Right ventricle myocardium inferior (tissue), 1 donor: ENCODE measurements at regions not wholly inside any gene's neighbourhood (a gene's known extent, or its start where the extent isn't known, plus 50 kb on each side); places are given as distances from the start of the nearest gene placed in this dataset.
"Not testable (repeated sequence)": the region's sequence is repeated elsewhere in the genome, so short reads cannot be mapped to it uniquely, and the experiment has no call there.

Source experiments
- ATAC-seq: fragments of 200-7000 bp; cut with Tn5 transposase; one replicate; pipeline ENCODE4 v1.9.1; 2020; ENCODE audit warnings: mild to moderate bottlenecking, moderate library complexity
- DNase-seq: peaks from one replicate; pipeline ENCODE4 v3.0.0; 2021; ENCODE audit errors: missing footprints
- intact Hi-C: fragments of 100-400 bp; cut with DNase I; formaldehyde crosslinking; loops from one replicate; pipeline ENCODE4 v1.11.0; 2022
- donor health status: DM: no; HTN: yes; CAD: no; lungs with severe emphysema.

DNA sequence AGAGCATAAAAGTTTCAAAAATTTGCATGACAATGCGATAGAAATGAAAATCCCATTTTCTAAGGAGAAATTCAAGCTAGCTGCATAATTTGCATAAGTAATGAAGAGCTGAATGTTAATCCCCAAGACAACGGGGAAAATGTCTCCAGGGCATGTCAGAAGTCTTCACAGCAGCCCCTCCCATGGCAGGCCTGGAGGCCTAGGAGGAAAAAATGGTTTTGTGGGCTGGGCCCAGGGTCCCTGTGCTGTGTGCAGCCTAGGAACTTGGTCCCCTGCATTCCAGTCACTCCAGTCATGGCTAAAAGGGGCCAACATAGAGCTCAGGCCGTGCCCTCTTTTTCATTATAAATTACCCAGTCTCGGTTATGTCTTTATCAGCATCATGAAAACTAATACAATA lies 494.1 kb upstream of the NR5A2 start:
- intact Hi-C loops, ATAC-seq, DNase-seq: not testable (repeated sequence)

DNA sequence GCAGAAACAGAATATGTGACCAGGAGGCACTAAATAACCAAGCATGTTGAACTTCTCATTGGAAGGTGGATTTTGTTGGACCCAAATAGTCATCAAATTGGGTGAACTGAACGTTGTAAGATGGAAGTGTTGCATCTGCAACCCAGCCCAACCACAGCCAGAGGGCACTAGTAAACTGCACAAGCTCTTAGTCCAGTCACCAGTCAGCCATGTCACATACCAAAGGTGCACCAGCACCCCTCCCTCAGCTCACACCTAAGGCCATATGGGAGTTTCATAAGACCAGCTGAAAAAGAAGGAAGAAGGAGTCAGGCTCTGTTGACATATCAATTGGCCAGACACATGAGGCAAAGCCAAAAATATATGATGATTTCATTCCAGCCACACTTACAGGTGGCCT lies 481.7 kb upstream of the NR5A2 start:
- no peak for DNase-seq
- intact Hi-C loops, result no loop called here
- no peak for ATAC-seq

DNA sequence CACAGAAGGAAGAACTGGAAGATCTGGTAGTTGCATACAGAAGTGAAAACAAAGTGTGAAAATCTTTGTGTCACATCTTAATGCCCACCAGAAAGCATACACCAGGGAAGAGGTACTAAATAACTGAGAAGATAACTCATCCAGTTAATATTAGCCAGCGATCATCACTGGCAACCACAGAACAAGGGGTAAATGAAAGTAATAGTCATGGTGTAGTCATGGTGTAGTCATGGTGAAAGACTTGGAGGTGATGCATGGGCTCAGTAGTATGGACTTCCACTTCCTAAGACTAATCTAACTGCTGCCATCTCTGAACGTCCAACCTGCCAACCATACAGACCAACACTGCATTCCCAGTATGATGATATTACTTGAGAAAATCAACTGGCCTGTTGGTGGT lies 481.2 kb upstream of the NR5A2 start:
- intact Hi-C loops, result no loop called here
- ATAC-seq, result no peak
- DNase-seq, result no peak

DNA sequence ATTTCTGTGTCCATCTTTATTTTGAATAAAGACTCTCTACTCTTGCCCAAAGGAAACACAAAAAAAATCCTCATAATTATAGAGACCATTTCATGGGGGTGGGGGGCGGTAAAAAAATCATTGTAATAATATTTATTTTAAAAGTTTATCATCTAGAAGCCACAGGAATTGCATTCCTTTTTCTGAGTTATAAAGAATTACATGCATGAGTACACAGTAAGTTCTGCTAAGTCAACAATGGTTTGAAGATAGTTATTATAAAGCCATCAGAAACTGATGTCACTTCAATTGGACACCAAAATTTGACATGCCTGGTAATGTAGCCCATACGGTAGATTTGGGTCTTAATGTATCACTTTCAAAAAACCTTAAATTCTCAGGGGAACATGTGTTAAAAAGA lies 478.1 kb upstream of the NR5A2 start:
- DNase-seq (no peak), ATAC-seq (no peak)
- intact Hi-C loops, result no loop called here

DNA sequence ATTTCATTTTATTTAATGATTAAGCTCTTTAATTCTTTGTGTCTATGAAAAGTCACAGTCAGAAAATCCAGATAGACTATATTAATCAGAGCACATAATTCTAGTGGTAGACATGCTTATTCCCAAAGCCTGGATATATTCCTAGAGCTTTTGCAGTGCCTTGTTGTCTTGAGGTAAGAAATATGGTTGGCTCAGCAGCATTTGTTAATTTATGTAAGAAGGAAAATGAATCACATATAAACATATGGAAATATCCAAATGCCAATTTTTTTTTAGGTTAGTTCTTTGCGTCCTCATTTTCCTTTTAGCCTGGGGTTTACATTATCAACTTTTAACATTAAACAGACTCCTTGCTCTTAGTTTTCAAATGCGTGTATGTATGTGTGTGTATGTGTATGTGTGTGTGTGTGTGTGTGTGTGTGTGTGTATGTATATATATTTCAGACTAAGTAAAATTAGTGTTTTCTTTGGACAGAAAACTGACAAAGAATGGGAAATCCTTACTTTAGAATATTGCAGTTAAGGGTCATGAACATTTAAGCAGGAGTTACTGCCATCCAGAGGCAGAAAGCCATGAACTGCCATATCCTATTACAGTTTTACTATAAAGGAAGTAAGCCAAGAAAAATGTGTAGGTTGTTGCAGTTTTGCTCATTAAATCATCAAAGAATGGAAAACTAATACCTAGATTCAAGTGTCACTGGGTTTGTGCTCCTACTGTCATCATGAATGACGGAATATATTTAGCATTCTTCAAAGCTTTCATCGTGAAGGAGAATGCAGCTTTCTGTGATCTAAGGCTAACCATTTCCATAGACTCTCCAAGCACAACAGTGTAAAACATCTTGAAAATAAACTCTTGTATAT lies 477.1 kb upstream of the NR5A2 start:
- no peak for ATAC-seq
- no peak for DNase-seq
- intact Hi-C loops, result loop anchor here (10.0 kb wide), 1 partner anchor 796 kb away; no protein-coding TSS in a partner anchor

DNA sequence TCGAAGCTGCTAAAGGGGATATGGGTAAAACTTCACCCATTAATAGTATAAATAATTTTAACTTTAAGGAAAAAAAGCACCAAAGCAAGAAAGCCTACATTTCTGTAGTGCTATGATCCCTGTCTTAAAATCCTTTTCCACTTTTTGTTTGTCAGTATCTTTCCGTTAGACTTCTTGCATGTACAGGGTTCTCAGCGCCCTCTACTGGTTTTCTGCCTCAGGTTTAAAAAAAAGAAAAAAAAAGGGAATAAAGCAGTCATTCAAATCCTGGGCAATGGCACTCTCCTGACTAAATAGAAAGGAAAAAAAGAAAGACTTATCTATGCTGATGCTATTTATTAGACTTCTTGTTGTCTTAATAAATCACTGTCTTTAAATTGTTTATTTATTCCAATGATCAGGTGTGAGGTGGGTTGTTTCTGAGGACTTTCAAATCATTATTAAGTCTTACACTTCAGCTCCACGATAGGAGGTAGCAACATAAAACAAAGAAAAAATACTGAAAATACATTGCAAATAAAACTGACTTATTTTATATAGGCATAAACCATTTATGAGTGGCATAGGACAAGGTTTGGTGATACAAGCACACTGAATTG lies 475.4 kb upstream of the NR5A2 start:
- ATAC-seq, result no peak
- DNase-seq, result no peak
- intact Hi-C loops, result loop anchor here (10.0 kb wide), 1 partner anchor 797 kb away; no protein-coding TSS in a partner anchor

DNA sequence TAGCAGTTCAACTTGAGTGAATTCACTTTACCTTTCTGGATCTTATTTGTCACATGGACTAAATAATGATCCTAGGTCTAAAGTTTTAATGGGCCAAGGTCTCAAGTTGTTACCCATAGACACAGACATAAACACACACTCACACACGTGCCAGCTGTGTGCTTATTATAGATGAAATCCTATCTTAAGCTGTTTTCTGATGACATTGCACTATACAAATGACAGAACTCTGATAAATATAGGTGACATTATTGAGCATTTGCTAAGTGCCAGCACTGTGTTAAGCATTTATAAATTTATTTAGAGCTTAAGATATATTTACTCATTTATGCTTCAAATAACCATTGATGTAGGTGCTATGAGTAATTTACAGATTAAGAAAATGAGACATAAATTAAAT lies 474.4 kb upstream of the NR5A2 start:
- DNase-seq, result no peak
- intact Hi-C loops, result loop anchor here (10.0 kb wide), 1 partner anchor 798 kb away; no protein-coding TSS in a partner anchor
- ATAC-seq, result no peak

DNA sequence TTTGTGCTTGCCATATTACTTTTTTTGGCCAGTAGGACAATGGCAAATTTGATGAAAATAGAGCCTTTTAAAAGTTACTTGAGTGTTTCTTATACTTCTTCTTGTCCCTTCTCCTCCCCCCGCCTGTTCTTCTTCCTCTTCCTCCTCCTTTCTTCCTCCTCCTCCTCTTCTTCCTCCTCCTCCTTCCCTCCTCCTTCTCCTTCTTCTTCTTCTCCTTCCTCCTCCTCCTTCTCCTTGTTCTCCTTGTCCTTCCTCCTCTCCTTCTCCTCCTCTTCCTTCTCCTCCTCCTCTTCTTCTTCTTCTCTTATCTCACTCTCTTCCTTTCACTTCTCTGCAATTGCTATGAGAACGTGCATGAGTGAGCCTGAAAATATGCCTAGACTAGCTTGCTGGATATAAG lies 466.2 kb upstream of the NR5A2 start:
- ATAC-seq, result no peak
- no peak for DNase-seq
- intact Hi-C loops, result no loop called here

DNA sequence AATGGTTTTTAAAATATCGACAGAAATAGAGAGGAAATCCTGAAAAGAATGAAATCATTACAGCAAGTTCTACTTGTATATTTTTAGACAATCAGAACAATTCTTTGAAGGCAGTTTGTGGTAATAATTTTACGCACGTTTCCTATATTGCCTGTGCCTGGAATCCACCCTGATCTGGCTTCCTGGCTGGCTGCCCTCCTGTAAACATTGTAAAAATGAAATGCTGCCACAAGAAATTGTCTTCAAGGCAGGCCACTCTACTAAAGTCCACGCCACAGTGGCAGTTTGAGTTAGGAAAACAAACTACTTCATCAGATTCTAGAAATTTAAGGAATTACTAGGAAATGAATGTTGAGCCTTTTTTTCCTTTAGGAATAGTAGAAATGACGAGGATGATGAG lies 454.5 kb upstream of the NR5A2 start:
- intact Hi-C loops, result no loop called here
- DNase-seq (no peak), ATAC-seq (no peak)

DNA sequence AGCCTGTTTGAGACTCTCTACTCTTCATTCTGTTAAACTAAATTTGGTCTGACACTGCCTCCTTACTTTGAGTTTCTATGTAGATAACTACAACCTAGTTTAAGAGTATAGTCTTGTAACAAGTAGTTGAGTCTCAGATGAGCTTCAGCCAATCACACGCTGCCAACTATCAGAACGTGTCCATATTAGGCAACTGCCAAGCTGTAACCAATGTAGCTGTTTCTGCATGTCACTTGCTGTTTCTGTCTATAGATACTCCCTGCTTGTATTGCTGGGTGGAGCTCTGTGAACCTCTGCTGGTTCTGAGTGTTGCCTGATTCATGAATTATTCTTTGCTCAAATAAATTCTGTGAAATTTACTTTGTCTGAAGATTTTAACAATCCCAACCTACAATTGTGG lies 452.6 kb upstream of the NR5A2 start:
- DNase-seq (no peak), ATAC-seq (no peak)
- intact Hi-C loops, result no loop called here

DNA sequence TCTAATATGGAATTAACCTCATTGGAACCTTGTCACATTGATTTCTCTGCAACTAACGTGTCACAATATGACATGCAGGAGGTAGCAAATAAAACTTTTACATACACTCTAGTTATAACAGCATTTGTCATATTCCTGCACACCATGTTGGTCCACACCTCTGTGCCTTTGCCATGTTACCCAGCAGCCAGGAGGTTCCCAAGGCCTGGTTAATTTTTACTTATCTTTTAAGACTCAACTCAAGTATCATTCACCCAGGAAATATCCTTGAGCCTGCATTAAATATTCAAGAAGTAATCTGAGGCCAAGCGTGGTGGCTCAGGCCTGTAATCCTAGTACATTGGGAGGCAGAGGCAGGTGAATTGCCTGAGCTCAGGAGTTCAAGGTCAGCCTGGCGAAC lies 447.2 kb upstream of the NR5A2 start:
- DNase-seq (no peak), ATAC-seq (no peak)
- intact Hi-C loops, result no loop called here

DNA sequence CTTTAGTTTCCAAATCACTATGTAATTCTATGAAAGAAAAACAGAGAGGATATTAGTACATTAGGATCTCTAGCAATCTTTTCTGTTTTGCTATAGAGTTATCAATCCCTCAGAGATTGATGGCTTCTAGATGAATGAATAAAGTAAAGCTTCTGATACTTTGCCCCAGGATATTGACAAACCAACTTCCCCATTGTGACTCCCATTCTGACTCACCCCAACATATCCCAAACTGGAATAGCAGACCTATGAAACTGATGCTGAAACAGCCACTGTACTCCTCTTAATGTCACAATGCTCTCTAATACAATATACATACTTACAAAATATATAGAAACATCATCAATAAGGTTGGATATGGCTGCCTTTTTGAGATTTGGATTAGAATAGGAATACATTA lies 442.1 kb upstream of the NR5A2 start:
- intact Hi-C loops, result no loop called here
- ATAC-seq (no peak), DNase-seq (no peak)

DNA sequence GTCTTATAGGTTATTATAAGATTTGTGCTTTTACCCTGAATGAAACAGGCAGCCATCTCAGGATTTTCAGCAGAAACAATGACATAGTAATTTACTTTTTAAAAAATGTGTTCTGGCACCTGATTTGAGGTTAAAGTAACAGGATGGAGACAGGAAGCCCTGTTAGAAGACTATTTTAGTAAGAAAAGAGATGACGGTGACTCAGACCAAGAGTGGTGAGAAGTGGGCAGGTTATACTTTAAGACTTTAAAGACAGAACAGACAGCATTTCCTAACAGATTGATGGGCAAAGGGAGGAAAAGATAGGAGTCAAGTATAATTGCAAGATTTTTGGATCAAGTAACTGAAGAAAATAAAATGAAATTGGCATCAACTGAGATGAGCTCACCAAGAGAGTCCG lies 436.8 kb upstream of the NR5A2 start:
- ATAC-seq (no peak), DNase-seq (no peak)
- intact Hi-C loops, result no loop called here

DNA sequence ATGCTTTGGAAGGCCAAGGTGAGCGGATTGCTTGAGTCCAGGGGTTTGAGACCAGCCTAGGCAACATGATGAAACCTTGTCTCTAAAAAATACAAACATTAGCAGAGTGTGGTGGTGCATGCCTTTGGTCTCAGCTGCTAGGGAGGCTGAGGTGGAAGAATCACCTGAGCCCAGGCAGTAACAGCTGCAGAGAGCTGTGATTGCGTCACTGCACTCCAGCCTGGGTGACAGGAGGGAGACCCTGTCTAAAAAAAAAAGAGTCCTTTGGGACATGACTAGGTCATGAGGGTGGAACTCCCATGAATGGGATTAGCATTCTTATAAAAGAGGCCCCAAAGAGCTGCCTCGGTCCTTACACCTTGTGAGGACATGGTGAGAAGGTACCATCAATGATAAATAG lies 436.0 kb upstream of the NR5A2 start:
- DNase-seq (no peak), ATAC-seq (no peak)
- intact Hi-C loops, result no loop called here

DNA sequence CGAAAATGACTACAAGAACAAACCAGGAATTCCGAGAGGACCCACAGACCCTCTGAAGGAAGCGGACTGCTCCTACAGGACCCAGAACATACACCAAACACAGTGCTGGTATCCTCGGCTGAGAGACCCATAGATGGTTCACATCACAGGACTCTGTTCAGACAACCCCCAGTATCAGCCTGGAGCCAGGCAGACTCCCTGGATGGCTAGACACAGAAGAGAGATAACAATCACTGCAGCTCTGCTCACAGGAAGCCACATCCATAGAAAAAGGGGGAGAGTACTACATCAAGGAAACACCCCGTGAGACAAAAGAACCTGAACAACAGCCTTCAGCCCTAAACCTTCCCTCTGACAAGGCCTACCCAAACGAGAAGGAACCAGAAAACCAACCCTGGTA lies 434.0 kb upstream of the NR5A2 start:
- DNase-seq, result no peak
- ATAC-seq, result no peak
- intact Hi-C loops, result no loop called here

DNA sequence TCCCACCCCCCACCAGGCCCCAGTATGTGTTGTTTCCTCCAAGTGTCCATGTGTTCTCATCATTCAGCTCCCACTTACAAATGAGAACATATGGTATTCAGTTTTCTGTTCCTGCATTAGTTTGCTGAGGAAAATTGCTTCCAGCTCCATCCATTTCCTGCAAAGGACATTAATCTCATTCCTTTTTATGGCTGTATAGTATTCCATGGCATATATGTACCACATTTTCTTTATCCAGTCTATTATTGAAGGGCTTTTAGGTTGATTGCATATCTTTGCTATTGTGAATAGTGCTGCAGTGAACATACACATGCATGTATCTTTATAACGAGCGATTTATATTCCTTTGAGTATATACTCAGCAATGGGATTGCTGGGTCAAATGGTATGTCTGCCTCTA lies 431.1 kb upstream of the NR5A2 start:
- ATAC-seq, DNase-seq, intact Hi-C loops: not testable (repeated sequence)

DNA sequence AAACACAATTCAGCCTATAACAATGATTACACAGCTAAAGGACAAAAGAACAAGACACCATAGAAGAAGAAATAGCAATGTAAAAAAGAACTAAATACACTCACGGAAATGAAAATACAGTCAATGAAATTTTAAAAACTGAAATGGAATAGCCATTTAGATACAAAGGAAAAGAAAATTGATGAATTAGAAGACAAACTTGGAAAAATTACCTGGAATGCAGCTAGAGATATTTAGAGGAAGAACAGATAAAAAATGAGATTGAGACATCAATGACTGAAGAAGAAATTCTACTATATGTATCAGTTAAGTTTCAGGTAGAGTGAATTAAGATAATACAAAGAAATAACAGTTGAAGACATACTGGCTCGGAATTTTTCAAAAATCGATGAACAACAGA lies 430.4 kb upstream of the NR5A2 start:
- DNase-seq (no peak), ATAC-seq (no peak)
- intact Hi-C loops, result no loop called here

DNA sequence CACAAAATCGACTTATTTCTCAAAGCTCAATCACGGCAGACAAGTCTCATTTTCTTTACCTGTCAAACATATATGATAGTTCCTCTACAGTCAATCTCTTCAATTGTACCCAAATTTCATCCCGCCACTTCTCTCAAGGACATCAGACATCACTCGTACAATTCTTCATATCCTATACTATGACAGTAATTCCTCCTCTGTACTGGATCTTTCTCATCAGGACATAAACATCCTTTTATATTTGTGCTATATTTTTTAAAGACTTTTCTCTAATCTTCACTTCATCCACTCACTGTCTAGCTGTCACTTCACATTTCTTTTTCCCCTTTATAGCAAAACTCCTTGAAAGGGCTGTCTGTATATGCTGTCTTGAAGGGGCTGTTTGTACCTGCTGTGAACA lies 419.1 kb upstream of the NR5A2 start:
- ATAC-seq (no peak), DNase-seq (no peak)
- intact Hi-C loops, result no loop called here

DNA sequence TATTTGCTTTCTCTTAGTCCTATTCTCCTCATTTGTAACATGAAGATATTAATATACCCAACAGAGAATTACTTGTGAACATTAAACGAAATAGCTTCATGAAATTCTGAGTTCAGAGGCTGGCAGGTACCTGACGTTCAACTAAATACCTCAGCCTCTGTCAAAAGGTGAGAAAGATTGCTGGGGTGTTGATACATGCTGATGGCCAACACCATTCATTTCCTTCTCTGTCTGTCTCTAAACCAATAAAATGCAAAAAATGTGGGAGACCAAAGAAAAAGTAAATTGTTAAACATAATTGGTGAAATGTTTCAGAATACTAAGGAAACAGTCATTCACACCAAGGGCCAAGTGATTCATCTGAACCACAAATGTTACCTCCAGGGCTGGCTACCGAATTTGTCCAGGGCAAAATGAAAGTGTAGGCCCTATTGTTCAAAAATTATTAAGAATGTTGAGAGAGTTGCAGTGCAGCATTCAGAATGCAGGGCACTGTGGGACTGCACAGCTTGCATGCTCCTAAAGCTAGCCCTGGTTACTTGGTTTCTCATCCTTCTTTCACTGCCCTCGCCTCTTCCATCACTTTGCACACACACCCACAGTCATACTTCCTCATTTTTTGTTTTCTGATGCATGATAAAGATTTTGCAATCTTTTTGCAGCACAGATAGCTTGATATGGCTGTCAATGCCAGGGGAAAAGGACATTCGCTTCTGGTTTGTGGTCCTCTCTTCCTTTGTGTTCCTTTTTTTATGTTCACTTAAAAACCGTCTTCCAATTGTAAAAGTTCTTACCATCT lies 414.3 kb upstream of the NR5A2 start:
- DNase-seq, result no peak
- intact Hi-C loops, result no loop called here
- ATAC-seq, result no peak

DNA sequence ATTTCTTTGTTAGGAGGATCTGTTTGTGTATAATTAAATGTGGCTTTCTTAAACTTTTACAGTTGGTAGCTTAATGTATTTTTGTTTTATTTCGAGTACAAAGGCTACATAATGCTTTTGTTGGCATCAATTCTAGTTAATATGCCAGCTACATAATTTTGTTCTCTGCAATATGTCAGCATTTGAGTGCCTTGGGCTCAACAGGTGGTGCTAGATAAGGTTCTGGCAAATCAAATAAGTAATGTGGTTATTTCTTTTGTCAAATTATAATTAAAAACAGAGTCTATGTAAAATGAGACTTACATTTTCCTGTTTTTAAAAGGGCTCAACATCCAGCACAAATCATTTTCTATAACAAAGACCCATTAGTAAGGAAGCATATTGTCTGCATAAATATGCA lies 410.6 kb upstream of the NR5A2 start:
- ATAC-seq (no peak), DNase-seq (no peak)
- intact Hi-C loops, result no loop called here
